ENCODE measurements at regions not wholly inside any gene's neighbourhood (a gene's known extent, or its start where the extent isn't known, plus 50 kb on each side); places are given as distances from the start of the nearest gene placed in this dataset.

DNA sequence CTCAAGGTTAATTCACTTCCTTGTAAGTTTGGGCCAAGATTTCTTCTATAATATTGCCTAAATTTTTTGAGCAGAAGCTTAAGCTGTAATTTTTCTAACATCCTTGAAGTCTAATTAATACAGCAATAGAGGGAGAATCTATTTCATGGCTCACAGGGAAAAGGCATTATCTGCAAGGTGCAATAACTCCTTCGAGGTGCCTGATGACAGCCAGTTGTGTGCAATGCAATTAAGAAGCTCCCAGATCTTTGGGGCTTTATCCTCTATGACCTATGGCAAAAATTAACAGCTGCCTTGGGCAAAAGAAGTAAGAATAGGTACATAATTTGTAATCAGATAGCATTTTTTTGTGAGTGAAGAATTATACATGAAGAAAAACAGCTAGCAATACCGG, 554.6 kb upstream of the SALL3 start:
- Mint-ChIP-seq H3K4me3 (no peak overlapping the region), H3K9me3 (peaks cover 0 to 3% (median 0%) of the 10 kb centered on the region in 11 donors), H3K36me3 (no peaks in the 10 kb centered on the region), H3K27ac (no peak overlapping the region), H3K27me3 (peaks cover 0 to 7% (median 0%) of the 10 kb centered on the region in 5 donors), H3K4me1 (no peaks in the 10 kb centered on the region)
- Histone ChIP-seq H3K27me3 (ENCODE audit: control insufficient read depth in 2 of 2, insufficient read depth in 2 of 2, low read length in 2 of 2) (no peaks in the 10 kb centered on the region), H3K4me3 (ENCODE audit: low read length) (no peak overlapping the region), H3K4me1 (ENCODE audit: control insufficient read depth in 2 of 2, insufficient read depth in 2 of 2, low read length in 2 of 2) (no peaks in the 10 kb centered on the region), H3K9me3 (ENCODE audit: control insufficient read depth in 2 of 3, low read length in 3 of 3) (no peaks in the 10 kb centered on the region), H3K27ac (ENCODE audit: low read depth, low read length) (no peak overlapping the region), H3K36me3 (ENCODE audit: control insufficient read depth in 2 of 3, insufficient read depth in 3 of 3, low read length in 3 of 3) (no peaks in the 10 kb centered on the region)
- DNase-seq (no peak), ATAC-seq (no peak)
- POLR2A ChIA-PET: no interaction called here
- CTCF ChIA-PET: no interaction called here
- intact Hi-C loops (cut with micrococcal nuclease): no loop called here

DNA sequence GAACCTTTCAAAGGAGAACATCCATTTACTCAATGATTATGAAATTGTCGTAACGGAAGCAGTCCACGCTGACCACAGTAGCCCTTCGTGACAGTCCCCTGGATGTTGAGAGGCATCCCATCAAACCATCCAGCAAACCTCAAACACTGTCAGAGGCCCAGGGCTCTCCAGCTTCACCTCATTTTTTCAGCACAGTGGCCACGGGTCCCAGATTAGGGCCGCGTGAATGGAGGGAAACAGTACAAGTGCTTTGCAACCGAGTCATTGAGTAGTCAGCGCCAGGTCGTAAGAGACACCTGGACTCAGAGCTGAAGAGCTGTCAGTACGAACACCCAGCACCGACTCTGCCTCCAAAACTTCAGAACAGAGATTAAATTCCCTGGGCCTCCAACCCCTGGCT, 552.5 kb upstream of the SALL3 start:
- Histone ChIP-seq H3K27ac (ENCODE audit: low read depth, low read length) (no peak overlapping the region), H3K4me1 (ENCODE audit: control insufficient read depth in 2 of 2, insufficient read depth in 2 of 2, low read length in 2 of 2) (no peaks in the 10 kb centered on the region), H3K27me3 (ENCODE audit: control insufficient read depth in 2 of 2, insufficient read depth in 2 of 2, low read length in 2 of 2) (no peaks in the 10 kb centered on the region), H3K4me3 (ENCODE audit: low read length) (no peak overlapping the region), H3K36me3 (ENCODE audit: control insufficient read depth in 2 of 3, insufficient read depth in 3 of 3, low read length in 3 of 3) (no peaks in the 10 kb centered on the region), H3K9me3 (ENCODE audit: control insufficient read depth in 2 of 3, low read length in 3 of 3) (no peaks in the 10 kb centered on the region)
- Mint-ChIP-seq H3K4me1 (no peaks in the 10 kb centered on the region), H3K4me3 (no peak overlapping the region), H3K27ac (no peak overlapping the region), H3K27me3 (no peaks in the 10 kb centered on the region), H3K36me3 (no peaks in the 10 kb centered on the region), H3K9me3 (peaks cover 0 to 2% (median 0%) of the 10 kb centered on the region in 11 donors)
- ATAC-seq (no peak), DNase-seq (no peak)
- POLR2A ChIA-PET: no interaction called here
- CTCF ChIA-PET: no interaction called here
- intact Hi-C loops (cut with micrococcal nuclease): no loop called here

DNA sequence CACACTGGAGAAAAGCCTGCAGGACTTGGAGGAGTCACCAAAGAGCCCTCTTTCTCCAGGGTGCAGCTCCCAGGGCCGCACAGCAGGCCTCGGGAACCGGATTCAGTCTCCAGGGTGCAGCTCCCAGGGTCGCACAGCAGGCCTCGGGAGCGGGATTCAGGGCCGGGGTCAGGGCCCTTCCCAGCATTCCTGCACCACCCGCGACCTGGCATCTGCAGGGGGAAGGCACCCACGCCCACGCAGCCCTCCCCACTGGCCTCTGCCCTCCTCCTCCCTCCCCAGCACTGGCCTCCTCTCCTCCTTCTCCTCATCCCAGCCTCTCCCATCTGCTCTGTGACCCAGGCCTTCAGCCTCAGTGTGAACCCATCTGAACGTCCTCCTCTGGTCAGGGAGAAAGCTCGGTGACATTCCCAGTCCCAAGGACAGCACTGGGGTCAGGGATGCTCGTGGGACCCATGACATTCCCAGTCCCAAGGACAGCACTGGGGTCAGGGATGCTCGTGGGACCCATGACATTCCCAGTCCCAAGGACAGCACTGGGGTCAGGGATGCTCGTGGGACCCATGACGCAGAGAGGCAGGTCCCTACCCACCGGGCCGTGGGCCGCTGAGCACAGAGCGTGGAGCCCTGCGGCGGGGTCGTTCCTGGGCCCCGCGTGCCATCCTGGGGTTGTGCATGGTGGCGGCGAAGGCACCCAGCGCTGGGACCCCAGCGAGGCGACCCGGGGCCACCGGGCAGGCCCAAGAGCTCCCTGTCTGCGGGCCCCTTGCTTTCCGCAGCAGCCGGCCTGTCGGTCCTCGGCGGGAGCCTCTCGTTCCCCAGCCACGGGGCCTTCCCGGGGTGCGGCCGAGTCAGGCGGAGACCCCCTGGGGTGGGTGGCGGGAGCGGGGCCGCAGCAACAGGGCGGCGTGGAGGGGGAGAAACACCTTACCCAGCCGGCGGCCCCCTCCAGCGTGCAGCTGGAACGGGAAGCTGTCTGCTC, 550.2 kb upstream of the SALL3 start:
- no peaks in the 10 kb centered on the region for H3K9me3 ChIP-seq (ENCODE audit: control insufficient read depth in 2 of 3, low read length in 3 of 3)
- no peak for DNase-seq
- Mint-ChIP-seq H3K4me3 (no peak overlapping the region), H3K36me3 (no peaks in the 10 kb centered on the region), H3K4me1 (no peaks in the 10 kb centered on the region), H3K9me3 (peaks cover 0 to 8% (median 2%) of the 10 kb centered on the region in 11 donors), H3K27me3 (peaks cover 0 to 4% (median 0%) of the 10 kb centered on the region in 5 donors), H3K27ac (no peak overlapping the region)
- H3K4me1 ChIP-seq (ENCODE audit: control insufficient read depth in 2 of 2, insufficient read depth in 2 of 2, low read length in 2 of 2): no peaks in the 10 kb centered on the region
- no peak overlapping the region for H3K4me3 ChIP-seq (ENCODE audit: low read length)
- CTCF ChIA-PET: no interaction called here
- H3K27ac ChIP-seq (ENCODE audit: low read depth, low read length): no peak overlapping the region
- H3K27me3 ChIP-seq (ENCODE audit: control insufficient read depth in 2 of 2, insufficient read depth in 2 of 2, low read length in 2 of 2): no peaks in the 10 kb centered on the region
- H3K36me3 ChIP-seq (ENCODE audit: control insufficient read depth in 2 of 3, insufficient read depth in 3 of 3, low read length in 3 of 3): no peaks in the 10 kb centered on the region
- peak; percentile 22 for ATAC-seq
- intact Hi-C loops (cut with micrococcal nuclease): no loop called here
- POLR2A ChIA-PET: no interaction called here

DNA sequence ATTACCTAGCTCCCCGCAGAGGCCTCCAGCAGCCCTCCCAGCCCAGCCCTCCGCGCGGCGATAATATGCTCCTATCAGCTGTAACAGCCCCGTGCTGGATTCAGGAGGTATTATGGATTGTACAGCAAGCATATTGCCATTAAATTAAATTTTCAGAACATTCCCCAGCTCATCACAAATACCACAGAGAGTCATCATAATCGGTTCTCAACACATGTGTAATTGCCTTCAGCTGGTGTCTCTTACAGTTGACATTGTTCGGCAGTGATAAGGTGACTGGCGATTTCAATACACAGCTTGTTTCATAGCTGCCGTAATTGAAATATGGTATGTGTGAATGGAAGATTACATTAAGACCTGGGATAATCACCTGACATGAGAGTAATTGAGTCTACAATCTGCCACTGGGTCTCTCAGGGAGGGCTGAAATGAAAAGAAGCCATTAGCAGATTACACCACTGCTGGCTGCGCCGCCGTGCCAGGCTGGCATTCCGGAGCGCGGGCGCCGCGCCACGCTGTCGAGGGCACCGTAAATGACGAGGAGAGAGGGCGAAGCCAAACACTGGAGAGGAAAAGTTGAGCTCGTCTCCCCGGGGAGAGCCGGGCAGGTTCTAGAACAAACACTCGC, 549.4 kb upstream of the SALL3 start:
- no peak overlapping the region for H3K4me3 ChIP-seq (ENCODE audit: low read length)
- H3K9me3 ChIP-seq (ENCODE audit: control insufficient read depth in 2 of 3, low read length in 3 of 3): no peaks in the 10 kb centered on the region
- peaks cover 0 to 12% (median 2%) of the 10 kb centered on the region in 11 donors for H3K9me3 Mint-ChIP-seq
- no peaks in the 10 kb centered on the region for H3K36me3 Mint-ChIP-seq
- ATAC-seq (no peak), DNase-seq (no peak)
- H3K4me1 Mint-ChIP-seq: no peaks in the 10 kb centered on the region
- no peak overlapping the region for H3K27ac Mint-ChIP-seq
- no peaks in the 10 kb centered on the region for H3K36me3 ChIP-seq (ENCODE audit: control insufficient read depth in 2 of 3, insufficient read depth in 3 of 3, low read length in 3 of 3)
- H3K27me3 Mint-ChIP-seq: peaks cover 0 to 4% (median 0%) of the 10 kb centered on the region in 5 donors
- intact Hi-C loops (cut with micrococcal nuclease): no loop called here
- ChIA-PET POLR2A (no interaction called here), CTCF (no interaction called here)
- no peak overlapping the region for H3K27ac ChIP-seq (ENCODE audit: low read depth, low read length)
- H3K27me3 ChIP-seq (ENCODE audit: control insufficient read depth in 2 of 2, insufficient read depth in 2 of 2, low read length in 2 of 2): no peaks in the 10 kb centered on the region
- no peak overlapping the region for H3K4me3 Mint-ChIP-seq
- H3K4me1 ChIP-seq (ENCODE audit: control insufficient read depth in 2 of 2, insufficient read depth in 2 of 2, low read length in 2 of 2): no peaks in the 10 kb centered on the region

DNA sequence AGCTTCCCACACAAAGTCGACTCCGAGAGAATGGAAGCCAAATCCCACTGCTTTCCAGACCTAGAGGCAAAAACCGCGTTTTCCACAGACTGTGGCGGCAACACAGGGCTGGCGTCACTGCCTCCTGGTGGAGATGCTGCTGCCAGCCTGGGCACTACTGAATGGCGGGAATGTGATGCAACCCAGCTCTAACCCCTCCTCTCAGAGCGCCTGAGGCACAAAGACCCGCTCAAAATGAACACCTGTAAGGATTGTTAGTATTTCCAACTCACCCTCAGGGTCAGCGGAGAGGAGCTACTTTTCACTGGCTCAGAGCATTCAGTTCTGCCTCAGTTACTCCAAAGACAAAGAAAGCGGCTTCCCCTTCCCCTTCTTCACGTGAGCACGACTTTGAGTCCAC, 548.0 kb upstream of the SALL3 start:
- H3K27me3 Mint-ChIP-seq: peaks cover 0 to 4% (median 0%) of the 10 kb centered on the region in 5 donors
- no peak overlapping the region for H3K4me3 Mint-ChIP-seq
- DNase-seq (no peak), ATAC-seq (no peak)
- no peaks in the 10 kb centered on the region for H3K4me1 ChIP-seq (ENCODE audit: control insufficient read depth in 2 of 2, insufficient read depth in 2 of 2, low read length in 2 of 2)
- no peak overlapping the region for H3K4me3 ChIP-seq (ENCODE audit: low read length)
- peaks cover 0 to 16% (median 4%) of the 10 kb centered on the region in 11 donors for H3K9me3 Mint-ChIP-seq
- no peaks in the 10 kb centered on the region for H3K36me3 ChIP-seq (ENCODE audit: control insufficient read depth in 2 of 3, insufficient read depth in 3 of 3, low read length in 3 of 3)
- CTCF ChIA-PET: no interaction called here
- POLR2A ChIA-PET: no interaction called here
- no peak overlapping the region for H3K27ac Mint-ChIP-seq
- no peaks in the 10 kb centered on the region for H3K27me3 ChIP-seq (ENCODE audit: control insufficient read depth in 2 of 2, insufficient read depth in 2 of 2, low read length in 2 of 2)
- H3K27ac ChIP-seq (ENCODE audit: low read depth, low read length): no peak overlapping the region
- H3K9me3 ChIP-seq (ENCODE audit: control insufficient read depth in 2 of 3, low read length in 3 of 3): no peaks in the 10 kb centered on the region
- no peaks in the 10 kb centered on the region for H3K36me3 Mint-ChIP-seq
- no peaks in the 10 kb centered on the region for H3K4me1 Mint-ChIP-seq
- intact Hi-C loops (cut with micrococcal nuclease): no loop called here

DNA sequence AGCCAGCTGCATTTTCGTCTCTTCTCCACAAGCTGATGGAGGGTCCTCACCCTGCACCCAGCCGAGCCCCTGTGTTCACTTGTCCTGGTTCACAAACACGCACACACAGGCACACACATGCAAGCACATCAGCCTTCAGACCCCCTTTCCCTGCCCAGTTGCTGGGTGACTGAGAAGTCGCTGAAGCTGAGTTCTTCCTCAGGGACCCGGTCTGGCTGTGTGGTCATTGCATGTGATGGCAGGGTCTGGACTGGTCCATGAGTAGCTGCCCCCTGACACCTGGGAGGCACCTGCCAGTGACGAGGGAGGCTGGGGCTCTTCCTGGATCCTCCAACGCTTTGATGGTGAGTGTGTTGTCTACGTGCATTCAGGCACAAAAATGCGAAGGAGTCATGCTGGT, 546.1 kb upstream of the SALL3 start:
- ChIA-PET CTCF (no interaction called here), POLR2A (no interaction called here)
- Mint-ChIP-seq H3K36me3 (no peaks in the 10 kb centered on the region), H3K9me3 (peaks cover 0 to 16% (median 4%) of the 10 kb centered on the region in 11 donors), H3K27ac (no peak overlapping the region), H3K4me1 (no peaks in the 10 kb centered on the region), H3K4me3 (no peak overlapping the region), H3K27me3 (peaks cover 0 to 4% (median 0%) of the 10 kb centered on the region in 5 donors)
- no peaks in the 10 kb centered on the region for H3K4me1 ChIP-seq (ENCODE audit: control insufficient read depth in 2 of 2, insufficient read depth in 2 of 2, low read length in 2 of 2)
- no peak for DNase-seq
- H3K9me3 ChIP-seq (ENCODE audit: control insufficient read depth in 2 of 3, low read length in 3 of 3): no peaks in the 10 kb centered on the region
- no peak overlapping the region for H3K27ac ChIP-seq (ENCODE audit: low read depth, low read length)
- no peak for ATAC-seq
- intact Hi-C loops (cut with micrococcal nuclease): no loop called here
- H3K4me3 ChIP-seq (ENCODE audit: low read length): no peak overlapping the region
- H3K36me3 ChIP-seq (ENCODE audit: control insufficient read depth in 2 of 3, insufficient read depth in 3 of 3, low read length in 3 of 3): no peaks in the 10 kb centered on the region
- H3K27me3 ChIP-seq (ENCODE audit: control insufficient read depth in 2 of 2, insufficient read depth in 2 of 2, low read length in 2 of 2): no peaks in the 10 kb centered on the region

DNA sequence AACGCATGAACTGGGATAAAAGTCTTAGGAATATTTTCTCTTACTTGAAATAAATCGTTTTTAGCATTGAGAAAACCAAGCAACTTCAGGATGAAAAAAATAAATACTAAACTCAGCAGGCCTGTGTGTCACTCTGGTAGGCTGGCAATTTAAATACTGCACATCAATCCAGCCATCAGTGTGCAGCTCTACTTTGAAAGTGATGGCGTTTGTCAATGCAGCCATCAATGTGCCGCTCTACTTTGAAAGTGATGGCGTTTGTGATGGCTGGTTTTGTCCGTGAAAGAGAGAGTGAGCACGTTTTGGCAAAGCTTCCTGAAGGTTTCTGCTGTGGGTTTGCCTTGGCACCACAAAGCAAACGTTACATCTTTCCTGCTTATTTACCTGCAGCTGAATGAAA, 543.5 kb upstream of the SALL3 start:
- intact Hi-C loops (cut with micrococcal nuclease): no loop called here
- CTCF ChIA-PET: no interaction called here

More for the DNA sequence above, 543.5 kb upstream of the SALL3 start:
- no peak overlapping the region for H3K27ac ChIP-seq (ENCODE audit: low read depth, low read length)
- no peak overlapping the region for H3K4me3 ChIP-seq (ENCODE audit: low read length)
- no peaks in the 10 kb centered on the region for H3K36me3 ChIP-seq (ENCODE audit: control insufficient read depth in 2 of 3, insufficient read depth in 3 of 3, low read length in 3 of 3)
- ATAC-seq: no peak
- POLR2A ChIA-PET: no interaction called here
- Mint-ChIP-seq H3K36me3 (no peaks in the 10 kb centered on the region), H3K9me3 (peaks cover 0 to 19% (median 4%) of the 10 kb centered on the region in 11 donors), H3K27ac (no peak overlapping the region), H3K27me3 (peaks cover 0 to 15% (median 4%) of the 10 kb centered on the region in 5 donors), H3K4me1 (no peaks in the 10 kb centered on the region), H3K4me3 (no peak overlapping the region)
- no peaks in the 10 kb centered on the region for H3K27me3 ChIP-seq (ENCODE audit: control insufficient read depth in 2 of 2, insufficient read depth in 2 of 2, low read length in 2 of 2)
- DNase-seq: no peak
- H3K4me1 ChIP-seq (ENCODE audit: control insufficient read depth in 2 of 2, insufficient read depth in 2 of 2, low read length in 2 of 2): no peaks in the 10 kb centered on the region
- no peaks in the 10 kb centered on the region for H3K9me3 ChIP-seq (ENCODE audit: control insufficient read depth in 2 of 3, low read length in 3 of 3)
